KMS-11 (cell line): ENCODE measurements at regions not wholly inside any gene's neighbourhood (a gene's known extent, or its start where the extent isn't known, plus 50 kb on each side); places are given as distances from the start of the nearest gene placed in this dataset.

Experiments
- H2AFZ ChIP-seq: fragments of 200-600 bp; sonication (generic); 2 replicates; pipeline ENCODE4 v1.6.1; 2016; ENCODE audit warnings: antibody characterized with exemption, mixed run types, low read depth
- H3K27ac ChIP-seq: fragments of 200-600 bp; sonication (generic); 2 replicates; pipeline ENCODE4 v1.6.1; 2016; ENCODE audit warnings: mild to moderate bottlenecking, mixed run types
- H3K27me3 ChIP-seq: fragments of 200-600 bp; sonication (generic); 2 replicates; pipeline ENCODE4 v1.6.1; 2017; ENCODE audit warnings: mild to moderate bottlenecking, low read depth, mixed run types, moderate library complexity; ENCODE audit not compliant: insufficient read depth
- H3K36me3 ChIP-seq: fragments of 200-600 bp; sonication (generic); 2 replicates; pipeline ENCODE4 v1.6.1; 2017; ENCODE audit warnings: mild to moderate bottlenecking, mixed run types; ENCODE audit not compliant: insufficient read depth
- H3K4me1 ChIP-seq: fragments of 200-600 bp; sonication (generic); 2 replicates; pipeline ENCODE4 v1.6.1; 2016; ENCODE audit warnings: mild to moderate bottlenecking, low read depth, mixed run types; ENCODE audit not compliant: poor library complexity, severe bottlenecking
- H3K4me2 ChIP-seq: fragments of 200-600 bp; sonication (generic); 2 replicates; pipeline ENCODE4 v1.7.0; 2016; ENCODE audit warnings: mild to moderate bottlenecking, mixed run types
- H3K4me3 ChIP-seq: fragments of 200-600 bp; sonication (generic); IDR thresholded peaks from 2 replicates; pipeline ENCODE4 v1.6.1; 2017; ENCODE audit warnings: low read depth, low read length, mixed read lengths; ENCODE audit not compliant: insufficient read depth
- H3K79me2 ChIP-seq: fragments of 200-600 bp; sonication (generic); 2 replicates; pipeline ENCODE4 v1.6.1; 2016; ENCODE audit warnings: low read depth, mixed run types; ENCODE audit not compliant: insufficient read depth
- H3K9ac ChIP-seq: fragments of 200-600 bp; sonication (generic); 2 replicates; pipeline ENCODE4 v1.6.1; 2016; ENCODE audit warnings: mild to moderate bottlenecking, mixed run types
- H4K20me1 ChIP-seq: fragments of 200-600 bp; sonication (generic); 2 replicates; pipeline ENCODE4 v1.6.1; 2016; ENCODE audit warnings: mild to moderate bottlenecking, mixed run types; ENCODE audit not compliant: insufficient read depth
- CTCF ChIP-seq: fragments of 200-600 bp; sonication (generic); conservative IDR thresholded peaks from 2 replicates; pipeline ENCODE4 v1.6.1; 2017; ENCODE audit warnings: low read depth, mild to moderate bottlenecking, antibody characterized with exemption, low read length, moderate library complexity, mixed read lengths

GRCh38 chr5:115455301-115455707 is 89.3 kb downstream of the FEM1C start:
- Histone ChIP-seq H3K4me1 (peaks cover 7% of the 10 kb centered on the region), H4K20me1 (no peaks in the 10 kb centered on the region)

GRCh38 chr5:115453391-115454095 is 91.0 kb downstream of the FEM1C start:
- Histone ChIP-seq H3K36me3 (no peaks in the 10 kb centered on the region), H3K4me2 (no peak overlapping the region), H3K27ac (no peak overlapping the region), H2AFZ (no peak overlapping the region), H3K27me3 (no peaks in the 10 kb centered on the region), H4K20me1 (no peaks in the 10 kb centered on the region), H3K4me3 (no peak overlapping the region), H3K9ac (no peak overlapping the region), H3K79me2 (no peaks in the 10 kb centered on the region), H3K4me1 (peaks cover 11% of the 10 kb centered on the region)
- TF ChIP-seq CTCF: no peak

More at GRCh38 chr5:115455301-115455707, 89.3 kb downstream of the FEM1C start:
- H3K27me3 ChIP-seq: no peaks in the 10 kb centered on the region
- H3K4me2 ChIP-seq: no peak overlapping the region
- no peaks in the 10 kb centered on the region for H3K36me3 ChIP-seq
- no peak overlapping the region for H3K4me3 ChIP-seq
- no peak overlapping the region for H3K9ac ChIP-seq
- H3K27ac ChIP-seq: no peak overlapping the region
- H2AFZ ChIP-seq: no peak overlapping the region
- H3K79me2 ChIP-seq: no peaks in the 10 kb centered on the region
- TF ChIP-seq CTCF: no peak

GRCh38 chr5:115452536-115453235 is 91.9 kb downstream of the FEM1C start:
- Histone ChIP-seq H2AFZ (no peak overlapping the region), H3K9ac (no peak overlapping the region), H3K36me3 (no peaks in the 10 kb centered on the region), H3K27me3 (no peaks in the 10 kb centered on the region), H4K20me1 (no peaks in the 10 kb centered on the region), H3K79me2 (no peaks in the 10 kb centered on the region), H3K27ac (no peak overlapping the region), H3K4me3 (no peak overlapping the region), H3K4me1 (peaks cover 11% of the 10 kb centered on the region), H3K4me2 (no peak overlapping the region)
- no peak for TF ChIP-seq CTCF

- Histone ChIP-seq H3K4me1 (peaks cover 11% of the 10 kb centered on the region), H2AFZ (no peak overlapping the region), H3K27me3 (no peaks in the 10 kb centered on the region), H3K36me3 (no peaks in the 10 kb centered on the region), H3K9ac (no peak overlapping the region), H3K4me3 (no peak overlapping the region), H3K4me2 (no peak overlapping the region), H4K20me1 (no peaks in the 10 kb centered on the region), H3K27ac (no peak overlapping the region), H3K79me2 (no peaks in the 10 kb centered on the region)
- TF ChIP-seq CTCF: no peak
These were observed 92.5 kb downstream of the FEM1C start for GRCh38 chr5:115452083-115452482.
